Fibroblast of mammary gland (primary cell): ENCODE measurements at regions not wholly inside any gene's neighbourhood (a gene's known extent, or its start where the extent isn't known, plus 50 kb on each side); places are given as distances from the start of the nearest gene placed in this dataset.
A peak's percentile ranks its signal among the peaks of the same experiment; 100 is the strongest.

Experiments used
- DNase-seq: peaks from one replicate; pipeline ENCODE4 v3.0.0-alpha.2; 2010; ENCODE audit warnings: low read depth
- H3K4me3 ChIP-seq: 2 replicates; pipeline ENCODE4 v1.5.1; 2011; ENCODE audit warnings: low read depth, mild to moderate bottlenecking, low read length, moderate library complexity; ENCODE audit not compliant: control insufficient read depth
- CTCF ChIP-seq: conservative IDR thresholded peaks from 2 replicates; pipeline ENCODE4 v1.5.1; 2011; ENCODE audit warnings: low read depth, low read length, inconsistent platforms; ENCODE audit not compliant: control insufficient read depth, insufficient read depth

GRCh38 chr2:37864217-37864616, 60.9 kb upstream of the RMDN2 start:
- TF ChIP-seq CTCF = no peak
- no peak overlapping the region for H3K4me3 ChIP-seq
- no peak for DNase-seq

GRCh38 chr2:37865640-37866039, 59.4 kb upstream of the RMDN2 start:
- DNase-seq = no peak
- no peak for TF ChIP-seq CTCF
- H3K4me3 ChIP-seq = no peak overlapping the region

- no peak overlapping the region for H3K4me3 ChIP-seq
- no peak for TF ChIP-seq CTCF
- DNase-seq = no peak
Observed at GRCh38 chr2:37866171-37866934, 58.7 kb upstream of the RMDN2 start.

- DNase-seq = no peak
- no peak for TF ChIP-seq CTCF
- H3K4me3 ChIP-seq = no peak overlapping the region
Observed at GRCh38 chr2:37867166-37867565, 57.9 kb upstream of the RMDN2 start.

- no peak overlapping the region for H3K4me3 ChIP-seq
- no peak for TF ChIP-seq CTCF
- DNase-seq = no peak
Observed at GRCh38 chr2:37868866-37869265, 56.2 kb upstream of the RMDN2 start.

GRCh38 chr2:37869304-37869703, 55.8 kb upstream of the RMDN2 start:
- no peak for TF ChIP-seq CTCF
- no peak for DNase-seq
- H3K4me3 ChIP-seq = no peak overlapping the region

GRCh38 chr2:37869771-37870170, 55.3 kb upstream of the RMDN2 start:
- TF ChIP-seq CTCF = no peak
- peak; percentile 78 for DNase-seq
- no peak overlapping the region for H3K4me3 ChIP-seq
